A549 (cell line): ENCODE measurements at regions not wholly inside any gene's neighbourhood (a gene's known extent, or its start where the extent isn't known, plus 50 kb on each side); places are given as distances from the start of the nearest gene placed in this dataset.

Experiments used
- CHD2 ChIP-seq: fragments of 150-350 bp; IDR thresholded peaks from 2 replicates; pipeline ENCODE4 v1.6.1; 2014; ENCODE audit warnings: low read length; ENCODE audit not compliant: partially characterized antibody
- EP300 ChIP-seq, 2 experiments: fragments of >200 bp; sonication (Bioruptor Twin); formaldehyde crosslinking; IDR thresholded peaks; 2 replicates in 1 of 2; 3 replicates in 1 of 2; pipeline ENCODE4 v1.6.1; 2016 to 2017
- ESRRA ChIP-seq: fragments of 150-350 bp; IDR thresholded peaks from 2 replicates; pipeline ENCODE4 v1.6.1; 2014; ENCODE audit warnings: mild to moderate bottlenecking, low read length, borderline replicate concordance
- KDM1A ChIP-seq: fragments of 200-600 bp; sonication (generic); IDR thresholded peaks from 2 replicates; pipeline ENCODE4 v1.6.1; 2016; ENCODE audit warnings: low read depth, mild to moderate bottlenecking
- MAFK ChIP-seq: fragments of 450-650 bp; IDR thresholded peaks from 2 replicates; pipeline ENCODE4 v1.6.1; 2014; ENCODE audit not compliant: partially characterized antibody
- MAZ ChIP-seq: fragments of 150-350 bp; IDR thresholded peaks from 2 replicates; pipeline ENCODE4 v1.6.1; 2014; ENCODE audit warnings: antibody characterized with exemption, low read depth, low read length, borderline replicate concordance
- MYC ChIP-seq: IDR thresholded peaks from 2 replicates; pipeline ENCODE4 v1.6.1; 2012; ENCODE audit warnings: mild to moderate bottlenecking, inconsistent platforms, low read length, improper control_type of control experiment, borderline replicate concordance
- PBX3 ChIP-seq: IDR thresholded peaks from 2 replicates; pipeline ENCODE4 v1.6.1; 2012
- POLR2A ChIP-seq: IDR thresholded peaks from 2 replicates; pipeline ENCODE4 v1.6.1; 2012; ENCODE audit warnings: mild to moderate bottlenecking, low read length
- RAD21 ChIP-seq, 2 experiments: fragments of >200 bp in 1 of 2; sonication (Bioruptor Twin) in 1 of 2; formaldehyde crosslinking in 1 of 2; IDR thresholded peaks in 1 of 2; conservative IDR thresholded peaks in 1 of 2; 2 replicates in 1 of 2; 3 replicates in 1 of 2; pipeline ENCODE4 v1.6.1; 2012 to 2018; ENCODE audit warnings: inconsistent platforms in 1 of 2
- RCOR1 ChIP-seq: fragments of 150-350 bp; IDR thresholded peaks from 2 replicates; pipeline ENCODE4 v1.6.1; 2014; ENCODE audit warnings: antibody characterized with exemption, low read length, low read depth
- TF ChIP-seq, protein P1 (sequence below): fragments of 200-600 bp; sonication (generic); IDR thresholded peaks from 2 replicates; pipeline ENCODE4 v1.6.1; 2016; ENCODE audit warnings: antibody characterized with exemption, mild to moderate bottlenecking, moderate library complexity
- TF ChIP-seq, protein P2 (sequence below): fragments of >200 bp; sonication (Bioruptor Twin); formaldehyde crosslinking; IDR thresholded peaks from 3 replicates; pipeline ENCODE4 v1.5.1; 2016

- no peak for TF ChIP-seq RAD21 (conservative IDR thresholded peaks at IDR 0.05 in 1 of 2, IDR thresholded peaks at IDR 0.05 in 1 of 2)
- no peak for TF ChIP-seq KDM1A
- TF ChIP-seq, protein P1, sequence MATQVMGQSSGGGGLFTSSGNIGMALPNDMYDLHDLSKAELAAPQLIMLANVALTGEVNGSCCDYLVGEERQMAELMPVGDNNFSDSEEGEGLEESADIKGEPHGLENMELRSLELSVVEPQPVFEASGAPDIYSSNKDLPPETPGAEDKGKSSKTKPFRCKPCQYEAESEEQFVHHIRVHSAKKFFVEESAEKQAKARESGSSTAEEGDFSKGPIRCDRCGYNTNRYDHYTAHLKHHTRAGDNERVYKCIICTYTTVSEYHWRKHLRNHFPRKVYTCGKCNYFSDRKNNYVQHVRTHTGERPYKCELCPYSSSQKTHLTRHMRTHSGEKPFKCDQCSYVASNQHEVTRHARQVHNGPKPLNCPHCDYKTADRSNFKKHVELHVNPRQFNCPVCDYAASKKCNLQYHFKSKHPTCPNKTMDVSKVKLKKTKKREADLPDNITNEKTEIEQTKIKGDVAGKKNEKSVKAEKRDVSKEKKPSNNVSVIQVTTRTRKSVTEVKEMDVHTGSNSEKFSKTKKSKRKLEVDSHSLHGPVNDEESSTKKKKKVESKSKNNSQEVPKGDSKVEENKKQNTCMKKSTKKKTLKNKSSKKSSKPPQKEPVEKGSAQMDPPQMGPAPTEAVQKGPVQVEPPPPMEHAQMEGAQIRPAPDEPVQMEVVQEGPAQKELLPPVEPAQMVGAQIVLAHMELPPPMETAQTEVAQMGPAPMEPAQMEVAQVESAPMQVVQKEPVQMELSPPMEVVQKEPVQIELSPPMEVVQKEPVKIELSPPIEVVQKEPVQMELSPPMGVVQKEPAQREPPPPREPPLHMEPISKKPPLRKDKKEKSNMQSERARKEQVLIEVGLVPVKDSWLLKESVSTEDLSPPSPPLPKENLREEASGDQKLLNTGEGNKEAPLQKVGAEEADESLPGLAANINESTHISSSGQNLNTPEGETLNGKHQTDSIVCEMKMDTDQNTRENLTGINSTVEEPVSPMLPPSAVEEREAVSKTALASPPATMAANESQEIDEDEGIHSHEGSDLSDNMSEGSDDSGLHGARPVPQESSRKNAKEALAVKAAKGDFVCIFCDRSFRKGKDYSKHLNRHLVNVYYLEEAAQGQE, result no peak
- TF ChIP-seq MAFK, result no peak
- no peak for TF ChIP-seq POLR2A
- no peak for TF ChIP-seq MAZ
- TF ChIP-seq, protein P2, sequence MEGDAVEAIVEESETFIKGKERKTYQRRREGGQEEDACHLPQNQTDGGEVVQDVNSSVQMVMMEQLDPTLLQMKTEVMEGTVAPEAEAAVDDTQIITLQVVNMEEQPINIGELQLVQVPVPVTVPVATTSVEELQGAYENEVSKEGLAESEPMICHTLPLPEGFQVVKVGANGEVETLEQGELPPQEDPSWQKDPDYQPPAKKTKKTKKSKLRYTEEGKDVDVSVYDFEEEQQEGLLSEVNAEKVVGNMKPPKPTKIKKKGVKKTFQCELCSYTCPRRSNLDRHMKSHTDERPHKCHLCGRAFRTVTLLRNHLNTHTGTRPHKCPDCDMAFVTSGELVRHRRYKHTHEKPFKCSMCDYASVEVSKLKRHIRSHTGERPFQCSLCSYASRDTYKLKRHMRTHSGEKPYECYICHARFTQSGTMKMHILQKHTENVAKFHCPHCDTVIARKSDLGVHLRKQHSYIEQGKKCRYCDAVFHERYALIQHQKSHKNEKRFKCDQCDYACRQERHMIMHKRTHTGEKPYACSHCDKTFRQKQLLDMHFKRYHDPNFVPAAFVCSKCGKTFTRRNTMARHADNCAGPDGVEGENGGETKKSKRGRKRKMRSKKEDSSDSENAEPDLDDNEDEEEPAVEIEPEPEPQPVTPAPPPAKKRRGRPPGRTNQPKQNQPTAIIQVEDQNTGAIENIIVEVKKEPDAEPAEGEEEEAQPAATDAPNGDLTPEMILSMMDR, result no peak
- TF ChIP-seq MYC, result no peak
- no peak for TF ChIP-seq CHD2
- no peak for TF ChIP-seq EP300 (IDR thresholded peaks at IDR 0.05)
- no peak for TF ChIP-seq ESRRA
- TF ChIP-seq PBX3, result no peak
- TF ChIP-seq RCOR1, result no peak
These were observed 807.4 kb downstream of the TLE1 start for GRCh38 chr9:80881940-80882339.
